Mammary epithelial cell (primary cell): ENCODE measurements at regions not wholly inside any gene's neighbourhood (a gene's known extent, or its start where the extent isn't known, plus 50 kb on each side); places are given as distances from the start of the nearest gene placed in this dataset.

ENCODE experiments used
- EZH2 ChIP-seq: IDR thresholded peaks from 2 replicates; pipeline ENCODE4 v1.6.1; 2012; ENCODE audit warnings: low read length, inconsistent platforms, borderline replicate concordance
- TF ChIP-seq, protein P1 (sequence below), 2 donors: IDR thresholded peaks in 1 of 2; conservative IDR thresholded peaks in 1 of 2; 2 replicates each; pipeline ENCODE4 v1.5.1; 2011 to 2012; ENCODE audit warnings: inconsistent platforms in 2 of 2, low read length in 2 of 2, mild to moderate bottlenecking in 2 of 2, control low read depth in 1 of 2, low read depth in 1 of 2; ENCODE audit not compliant: insufficient read depth in 1 of 2; ENCODE audit errors: extremely low read depth in 1 of 2

DNA sequence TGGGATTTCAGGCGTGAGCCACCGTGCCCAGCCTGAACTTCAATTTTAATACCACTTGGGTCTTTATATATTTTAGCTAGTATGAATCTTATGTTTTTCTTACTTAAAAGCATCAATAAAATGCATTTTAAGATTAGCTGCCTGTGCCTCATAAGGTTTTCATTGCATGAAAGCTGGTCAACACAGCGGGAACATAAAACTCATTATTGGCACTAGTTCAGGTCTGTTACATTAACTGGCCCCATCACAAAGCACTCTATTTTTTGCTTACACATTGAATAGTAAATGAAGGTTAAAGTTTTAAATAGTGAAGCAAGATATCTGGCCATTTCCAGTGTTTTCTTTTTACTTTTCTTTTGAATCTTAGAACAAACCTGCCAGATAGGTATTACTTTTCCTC, 145.6 kb upstream of the LYSMD4 start:
- TF ChIP-seq, protein P1, sequence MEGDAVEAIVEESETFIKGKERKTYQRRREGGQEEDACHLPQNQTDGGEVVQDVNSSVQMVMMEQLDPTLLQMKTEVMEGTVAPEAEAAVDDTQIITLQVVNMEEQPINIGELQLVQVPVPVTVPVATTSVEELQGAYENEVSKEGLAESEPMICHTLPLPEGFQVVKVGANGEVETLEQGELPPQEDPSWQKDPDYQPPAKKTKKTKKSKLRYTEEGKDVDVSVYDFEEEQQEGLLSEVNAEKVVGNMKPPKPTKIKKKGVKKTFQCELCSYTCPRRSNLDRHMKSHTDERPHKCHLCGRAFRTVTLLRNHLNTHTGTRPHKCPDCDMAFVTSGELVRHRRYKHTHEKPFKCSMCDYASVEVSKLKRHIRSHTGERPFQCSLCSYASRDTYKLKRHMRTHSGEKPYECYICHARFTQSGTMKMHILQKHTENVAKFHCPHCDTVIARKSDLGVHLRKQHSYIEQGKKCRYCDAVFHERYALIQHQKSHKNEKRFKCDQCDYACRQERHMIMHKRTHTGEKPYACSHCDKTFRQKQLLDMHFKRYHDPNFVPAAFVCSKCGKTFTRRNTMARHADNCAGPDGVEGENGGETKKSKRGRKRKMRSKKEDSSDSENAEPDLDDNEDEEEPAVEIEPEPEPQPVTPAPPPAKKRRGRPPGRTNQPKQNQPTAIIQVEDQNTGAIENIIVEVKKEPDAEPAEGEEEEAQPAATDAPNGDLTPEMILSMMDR (conservative IDR thresholded peaks at IDR 0.05 in 1 of 2, IDR thresholded peaks at IDR 0.05 in 1 of 2; ENCODE audit: extremely low read depth in 1 of 2, insufficient read depth in 1 of 2, low read depth in 1 of 2, low read length in 2 of 2) = no peak
- TF ChIP-seq EZH2 = no peak
